Activated T-cell treated with anti-CD3 and anti-CD28 coated beads for 1 hour (primary cell): ENCODE measurements at regions not wholly inside any gene's neighbourhood (a gene's known extent, or its start where the extent isn't known, plus 50 kb on each side); places are given as distances from the start of the nearest gene placed in this dataset.
"Not testable (repeated sequence)": the region's sequence is repeated elsewhere in the genome, so short reads cannot be mapped to it uniquely, and the experiment has no call there.

Source experiments
- DNase-seq: peaks from one replicate; pipeline ENCODE4 v3.0.0-alpha.2; 2020; ENCODE audit warnings: low read depth

GRCh38 chr12:92987362-92987761 is 58.3 kb upstream of the EEA1 start:
- no peak for DNase-seq

- DNase-seq = no peak
Measured at GRCh38 chr12:92987846-92988621, 58.9 kb upstream of the EEA1 start.

GRCh38 chr12:92988622-92989130 is 59.6 kb upstream of the EEA1 start:
- DNase-seq = no peak

- no peak for DNase-seq
Measured at GRCh38 chr12:92989715-92990484, 60.8 kb upstream of the EEA1 start.

- no peak for DNase-seq
Measured at GRCh38 chr12:92991134-92991533, 62.0 kb upstream of the EEA1 start.

- DNase-seq = no peak
Measured at GRCh38 chr12:92992041-92992440, 62.9 kb upstream of the EEA1 start.

GRCh38 chr12:92993259-92993658 is 64.2 kb upstream of the EEA1 start:
- no peak for DNase-seq

GRCh38 chr12:92995258-92995903 is 66.3 kb upstream of the EEA1 start:
- DNase-seq = no peak

- no peak for DNase-seq
Measured at GRCh38 chr12:93000026-93000425, 70.9 kb upstream of the EEA1 start.

- DNase-seq = no peak
Measured at GRCh38 chr12:93001407-93001806, 72.3 kb upstream of the EEA1 start.

GRCh38 chr12:93002293-93003054 is 73.4 kb upstream of the EEA1 start:
- no peak for DNase-seq

GRCh38 chr12:93003531-93004239 is 74.6 kb upstream of the EEA1 start:
- DNase-seq = no peak

- no peak for DNase-seq
Measured at GRCh38 chr12:93005928-93006392, 76.9 kb upstream of the EEA1 start.

- DNase-seq = no peak
Measured at GRCh38 chr12:93006471-93007208, 77.5 kb upstream of the EEA1 start.

- DNase-seq = no peak
Measured at GRCh38 chr12:93007544-93007943, 78.4 kb upstream of the EEA1 start.

GRCh38 chr12:93008044-93008778 is 79.1 kb upstream of the EEA1 start:
- DNase-seq = no peak

GRCh38 chr12:93008880-93009279 is 79.8 kb upstream of the EEA1 start:
- not testable (repeated sequence) for DNase-seq

GRCh38 chr12:93009533-93009932 is 80.4 kb upstream of the EEA1 start:
- DNase-seq = no peak

- DNase-seq = no peak
Measured at GRCh38 chr12:93010461-93010860, 81.4 kb upstream of the EEA1 start.

GRCh38 chr12:93011100-93011499 is 82.0 kb upstream of the EEA1 start:
- DNase-seq = no peak
